Liver (tissue), 7 donors: ENCODE measurements at regions not wholly inside any gene's neighbourhood (a gene's known extent, or its start where the extent isn't known, plus 50 kb on each side); places are given as distances from the start of the nearest gene placed in this dataset.

ENCODE experiments used
- DNase-seq: peaks from one replicate; pipeline ENCODE4 v3.0.0-alpha.2; 2017; ENCODE audit warnings: low spot score
- H3K27ac ChIP-seq, 2 donors: one replicate each; pipeline ENCODE4 v1.7.0; 2013; ENCODE audit warnings: inconsistent platforms in 2 of 2, low read length in 2 of 2, control low read depth in 1 of 2, low read depth in 1 of 2, mild to moderate bottlenecking in 1 of 2
- H3K27me3 ChIP-seq, 4 donors: one replicate each; pipeline versions ENCODE4 v1.6.1 to v1.7.0; 2013; ENCODE audit warnings: low read length in 3 of 4, inconsistent platforms in 1 of 4, mild to moderate bottlenecking in 1 of 4, moderate library complexity in 1 of 4; ENCODE audit not compliant: control insufficient read depth in 4 of 4, insufficient read depth in 4 of 4
- H3K36me3 ChIP-seq, 4 donors: one replicate each; pipeline versions ENCODE4 v1.6.1 to v1.7.0; 2013; ENCODE audit warnings: low read length in 3 of 4, mild to moderate bottlenecking in 3 of 4, low read depth in 1 of 4, moderate library complexity in 1 of 4; ENCODE audit not compliant: control insufficient read depth in 4 of 4, insufficient read depth in 3 of 4
- H3K4me1 ChIP-seq, 4 donors: one replicate each; pipeline versions ENCODE4 v1.6.1 to v1.7.0; 2013; ENCODE audit warnings: low read length in 3 of 4, mild to moderate bottlenecking in 3 of 4, moderate library complexity in 1 of 4; ENCODE audit not compliant: control insufficient read depth in 4 of 4, insufficient read depth in 4 of 4
- H3K4me3 ChIP-seq, 3 donors: one replicate each; pipeline versions ENCODE4 v1.6.1 to v1.7.0; 2013; ENCODE audit warnings: low read length in 3 of 3, control low read depth in 1 of 3, low read depth in 1 of 3, mild to moderate bottlenecking in 1 of 3
- H3K9ac ChIP-seq, 2 donors: one replicate each; pipeline ENCODE4 v1.7.0; 2013; ENCODE audit warnings: low read length in 2 of 2, mild to moderate bottlenecking in 2 of 2, moderate library complexity in 2 of 2, control low read depth in 1 of 2, low read depth in 1 of 2
- H3K9me3 ChIP-seq, 4 donors: one replicate each; pipeline versions ENCODE4 v1.6.1 to v1.7.0; 2013; ENCODE audit warnings: low read length in 3 of 4; ENCODE audit not compliant: control insufficient read depth in 4 of 4
- ATF3 ChIP-seq: IDR thresholded peaks from 2 replicates; pipeline ENCODE4 v1.6.1; 2016; ENCODE audit warnings: antibody characterized with exemption
- EGR1 ChIP-seq, 2 donors: IDR thresholded peaks; 2 replicates each; pipeline ENCODE4 v1.6.1; 2016 to 2018; ENCODE audit warnings: antibody characterized with exemption in 2 of 2, low read depth in 2 of 2
- FOXA1 ChIP-seq: IDR thresholded peaks from 2 replicates; pipeline ENCODE4 v1.6.1; 2016; ENCODE audit warnings: antibody characterized with exemption
- FOXA2 ChIP-seq: IDR thresholded peaks from 2 replicates; pipeline ENCODE4 v1.6.1; 2016; ENCODE audit warnings: antibody characterized with exemption
- GABPA ChIP-seq, 2 donors: IDR thresholded peaks in 1 of 2; conservative IDR thresholded peaks in 1 of 2; 2 replicates each; pipeline ENCODE4 v1.6.1; 2016; ENCODE audit warnings: antibody characterized with exemption in 2 of 2, mild to moderate bottlenecking in 1 of 2, moderate library complexity in 1 of 2
- HNF4G ChIP-seq: IDR thresholded peaks from 2 replicates; pipeline ENCODE4 v1.6.1; 2016; ENCODE audit warnings: antibody characterized with exemption
- JUND ChIP-seq, 2 donors: IDR thresholded peaks; 2 replicates each; pipeline ENCODE4 v1.6.1; 2016; ENCODE audit warnings: antibody characterized with exemption in 2 of 2
- NR2F2 ChIP-seq: IDR thresholded peaks from 2 replicates; pipeline ENCODE4 v1.6.1; 2016; ENCODE audit warnings: antibody characterized with exemption
- RAD21 ChIP-seq, 2 donors: IDR thresholded peaks; 2 replicates each; pipeline ENCODE4 v1.6.1; 2016; ENCODE audit warnings: antibody characterized with exemption in 2 of 2, mild to moderate bottlenecking in 2 of 2
- REST ChIP-seq: IDR thresholded peaks from 2 replicates; pipeline ENCODE4 v1.6.1; 2016; ENCODE audit warnings: antibody characterized with exemption, mild to moderate bottlenecking
- RXRA ChIP-seq, 2 donors: IDR thresholded peaks; 2 replicates each; pipeline ENCODE4 v1.6.1; 2017 to 2018; ENCODE audit warnings: antibody characterized with exemption in 2 of 2, mild to moderate bottlenecking in 1 of 2
- SP1 ChIP-seq: IDR thresholded peaks from 2 replicates; pipeline ENCODE4 v1.6.1; 2018; ENCODE audit warnings: antibody characterized with exemption, mild to moderate bottlenecking
- TAF1 ChIP-seq: conservative IDR thresholded peaks from 2 replicates; pipeline ENCODE4 v1.6.1; 2016; ENCODE audit warnings: antibody characterized with exemption, mild to moderate bottlenecking
- YY1 ChIP-seq: IDR thresholded peaks from 2 replicates; pipeline ENCODE4 v1.6.1; 2016; ENCODE audit warnings: antibody characterized with exemption, mild to moderate bottlenecking
- ZBTB33 ChIP-seq: IDR thresholded peaks from 2 replicates; pipeline ENCODE4 v1.6.1; 2016; ENCODE audit warnings: antibody characterized with exemption
- WGBS: extraction: QIAGEN DNeasy Blood & Tissue Kit; methylation state at CpG from one replicate; pipeline ENCODE4 v1.1.7; 2013; 5-methylcytosine and 5-hydroxymethylcytosine counted together
- donor health status: healthy.
- donor health status: healthy.
- donor health status: healthy.
- donor health status: healthy.

- DNase-seq, result no peak
- Histone ChIP-seq H3K27me3 (no peaks in the 10 kb centered on the region), H3K4me1 (no peaks in the 10 kb centered on the region), H3K27ac (no peak overlapping the region), H3K36me3 (no peaks in the 10 kb centered on the region), H3K9me3 (no peaks in the 10 kb centered on the region), H3K4me3 (no peak overlapping the region), H3K9ac (no peak overlapping the region)
- 69% methylated on average over 6 of the region's 6 CpGs for WGBS
- no peak for TF ChIP-seq GABPA (IDR thresholded peaks at IDR 0.05 in 1 of 2, conservative IDR thresholded peaks at IDR 0.05 in 1 of 2)
- TF ChIP-seq FOXA2, result no peak
- TF ChIP-seq TAF1, result no peak
- TF ChIP-seq EGR1 (IDR thresholded peaks at IDR 0.05; ENCODE audit: low read depth in 2 of 2), result no peak
- TF ChIP-seq RXRA (IDR thresholded peaks at IDR 0.05), result no peak
- TF ChIP-seq SP1, result no peak
- TF ChIP-seq FOXA1, result no peak
- no peak for TF ChIP-seq ZBTB33
Measured at GRCh38 chr11:11731311-11732083, 109.7 kb upstream of the GALNT18 start.

- Histone ChIP-seq H3K4me1 (no peaks in the 10 kb centered on the region), H3K27ac (no peak overlapping the region), H3K9me3 (no peaks in the 10 kb centered on the region), H3K36me3 (no peaks in the 10 kb centered on the region), H3K27me3 (no peaks in the 10 kb centered on the region), H3K9ac (no peak overlapping the region), H3K4me3 (no peak overlapping the region)
- TF ChIP-seq HNF4G (no peak), ATF3 (no peak), FOXA1 (no peak), NR2F2 (no peak), GABPA (IDR thresholded peaks at IDR 0.05 in 1 of 2, conservative IDR thresholded peaks at IDR 0.05 in 1 of 2) (no peak), REST (no peak), ZBTB33 (no peak), RAD21 (IDR thresholded peaks at IDR 0.05) (no peak), YY1 (no peak), JUND (IDR thresholded peaks at IDR 0.05) (no peak), SP1 (no peak)
- WGBS, result 99% methylated on average over 2 of the region's 2 CpGs
- DNase-seq, result no peak
Measured at GRCh38 chr11:11728386-11728785, 106.6 kb upstream of the GALNT18 start.
